Keratinocyte (primary cell): ENCODE measurements at regions not wholly inside any gene's neighbourhood (a gene's known extent, or its start where the extent isn't known, plus 50 kb on each side); places are given as distances from the start of the nearest gene placed in this dataset.

ENCODE experiments used
- DNase-seq: peaks from one replicate; pipeline ENCODE4 v3.0.0-alpha.2; 2011; ENCODE audit warnings: low read depth, missing footprints, low spot score
- FAIRE-seq: peaks from 2 replicates; lab custom pipeline; 2011; peaks lifted over from hg19 to GRCh38; lab: Jason Lieb, UNC
- H2AFZ ChIP-seq: 2 replicates; pipeline ENCODE4 v1.6.0; 2012; ENCODE audit warnings: low read length, control low read depth, inconsistent platforms; ENCODE audit not compliant: control insufficient read depth
- H3K27ac ChIP-seq: 2 replicates; pipeline ENCODE4 v1.5.1; 2011; ENCODE audit warnings: low read length; ENCODE audit not compliant: control insufficient read depth, insufficient read depth
- H3K27me3 ChIP-seq: 3 replicates; pipeline ENCODE4 v1.6.0; 2011; ENCODE audit warnings: low read length; ENCODE audit not compliant: control insufficient read depth, insufficient read depth; ENCODE audit errors: extremely low read depth
- H3K36me3 ChIP-seq, 2 experiments: 2 replicates in 1 of 2; 3 replicates in 1 of 2; pipeline ENCODE4 v1.5.1; 2011; ENCODE audit warnings: low read length in 2 of 2, mild to moderate bottlenecking in 1 of 2; ENCODE audit not compliant: control insufficient read depth in 2 of 2, insufficient read depth in 2 of 2; ENCODE audit errors: extremely low read depth in 1 of 2
- H3K4me1 ChIP-seq: 3 replicates; pipeline ENCODE4 v1.5.1; 2011; ENCODE audit warnings: low read length; ENCODE audit not compliant: control insufficient read depth, insufficient read depth; ENCODE audit errors: extremely low read depth
- H3K4me2 ChIP-seq: 3 replicates; pipeline ENCODE4 v1.6.0; 2011; ENCODE audit warnings: low read depth, low read length; ENCODE audit not compliant: control insufficient read depth, insufficient read depth; ENCODE audit errors: extremely low read depth
- H3K4me3 ChIP-seq, 3 experiments: fragments of 200-600 bp in 1 of 3; sonication (generic) in 1 of 3; 2 replicates in 2 of 3; 3 replicates in 1 of 3; pipeline ENCODE4 v1.5.1; 2011 to 2016; ENCODE audit warnings: low read length in 3 of 3, mild to moderate bottlenecking in 3 of 3, control low read depth in 2 of 3, inconsistent platforms in 1 of 3, low read depth in 1 of 3, mixed read lengths in 1 of 3, mixed run types in 1 of 3, moderate library complexity in 1 of 3; ENCODE audit not compliant: control insufficient read depth in 2 of 3, insufficient read depth in 2 of 3; ENCODE audit errors: extremely low read depth in 1 of 3
- H3K79me2 ChIP-seq: 2 replicates; pipeline ENCODE4 v1.6.0; 2012; ENCODE audit warnings: low read length; ENCODE audit not compliant: control insufficient read depth, insufficient read depth
- H3K9ac ChIP-seq: 3 replicates; pipeline ENCODE4 v1.6.0; 2011; ENCODE audit warnings: low read length; ENCODE audit not compliant: control insufficient read depth, insufficient read depth; ENCODE audit errors: extremely low read depth
- H3K9me1 ChIP-seq: 3 replicates; pipeline ENCODE4 v1.6.0; 2011; ENCODE audit warnings: low read length; ENCODE audit not compliant: control insufficient read depth, insufficient read depth; ENCODE audit errors: extremely low read depth
- H3K9me3 ChIP-seq: 2 replicates; pipeline ENCODE4 v1.5.1; 2012; ENCODE audit warnings: low read depth, low read length; ENCODE audit not compliant: control insufficient read depth
- H4K20me1 ChIP-seq: 3 replicates; pipeline ENCODE4 v1.6.0; 2011; ENCODE audit warnings: low read length; ENCODE audit not compliant: control insufficient read depth, insufficient read depth; ENCODE audit errors: extremely low read depth
- EZH2 ChIP-seq: IDR thresholded peaks from one replicate; pipeline ENCODE4 v1.6.1; 2012; ENCODE audit warnings: inconsistent platforms, mild to moderate bottlenecking, low read length, moderate library complexity
- dilution Hi-C: fragments of 300-500 bp; cut with MboI; formaldehyde crosslinking; loops from one replicate; pipeline ENCODE4 v1.7.0; 2020; ENCODE audit warnings: low sequenced_read_pairs; ENCODE audit not compliant: extremely low pct_ligation_motif_present
- TF ChIP-seq, protein P1 (sequence below), 3 experiments: IDR thresholded peaks in 1 of 3; conservative IDR thresholded peaks in 1 of 3; optimal IDR thresholded peaks in 1 of 3; 2 replicates in 2 of 3; 3 replicates in 1 of 3; pipeline versions ENCODE3 to v1.5.1; 2011; ENCODE audit warnings: low read length in 3 of 3, mild to moderate bottlenecking in 3 of 3, moderate library complexity in 2 of 3, control low read depth in 1 of 3, inconsistent platforms in 1 of 3; ENCODE audit not compliant: insufficient read depth in 2 of 3; ENCODE audit errors: extremely low read depth in 1 of 3

DNA sequence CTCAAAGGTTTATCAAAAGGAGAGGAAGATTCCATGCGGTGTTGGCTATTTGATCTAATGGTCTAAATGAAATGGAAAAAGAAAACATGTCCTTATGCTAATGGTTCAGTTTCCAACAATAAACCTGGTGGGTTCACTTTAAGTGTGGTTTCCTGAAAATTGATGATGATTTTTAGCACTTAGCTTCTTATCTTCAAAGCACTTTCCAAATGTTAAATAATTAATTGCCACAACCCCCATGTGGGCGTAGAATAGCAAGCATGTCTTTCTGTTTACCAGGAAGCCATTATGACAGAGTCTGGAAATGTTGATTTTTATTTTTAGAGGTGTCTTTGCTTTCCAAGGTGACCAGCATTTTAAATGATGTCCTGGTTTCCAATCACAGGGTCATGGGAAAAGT lies 134.8 kb upstream of the SLC4A4 start:
- dilution Hi-C loops, result no loop called here
- Histone ChIP-seq H3K4me2 (no peak overlapping the region), H3K27ac (no peak overlapping the region), H3K79me2 (no peaks in the 10 kb centered on the region), H3K4me3 (no peak overlapping the region), H3K27me3 (no peaks in the 10 kb centered on the region), H4K20me1 (no peaks in the 10 kb centered on the region), H3K4me1 (no peaks in the 10 kb centered on the region), H2AFZ (no peak overlapping the region), H3K9me1 (no peaks in the 10 kb centered on the region), H3K9ac (no peak overlapping the region), H3K9me3 (no peaks in the 10 kb centered on the region), H3K36me3 (no peaks in the 10 kb centered on the region)
- DNase-seq, result no peak
- no peak for TF ChIP-seq EZH2
- TF ChIP-seq, protein P1, sequence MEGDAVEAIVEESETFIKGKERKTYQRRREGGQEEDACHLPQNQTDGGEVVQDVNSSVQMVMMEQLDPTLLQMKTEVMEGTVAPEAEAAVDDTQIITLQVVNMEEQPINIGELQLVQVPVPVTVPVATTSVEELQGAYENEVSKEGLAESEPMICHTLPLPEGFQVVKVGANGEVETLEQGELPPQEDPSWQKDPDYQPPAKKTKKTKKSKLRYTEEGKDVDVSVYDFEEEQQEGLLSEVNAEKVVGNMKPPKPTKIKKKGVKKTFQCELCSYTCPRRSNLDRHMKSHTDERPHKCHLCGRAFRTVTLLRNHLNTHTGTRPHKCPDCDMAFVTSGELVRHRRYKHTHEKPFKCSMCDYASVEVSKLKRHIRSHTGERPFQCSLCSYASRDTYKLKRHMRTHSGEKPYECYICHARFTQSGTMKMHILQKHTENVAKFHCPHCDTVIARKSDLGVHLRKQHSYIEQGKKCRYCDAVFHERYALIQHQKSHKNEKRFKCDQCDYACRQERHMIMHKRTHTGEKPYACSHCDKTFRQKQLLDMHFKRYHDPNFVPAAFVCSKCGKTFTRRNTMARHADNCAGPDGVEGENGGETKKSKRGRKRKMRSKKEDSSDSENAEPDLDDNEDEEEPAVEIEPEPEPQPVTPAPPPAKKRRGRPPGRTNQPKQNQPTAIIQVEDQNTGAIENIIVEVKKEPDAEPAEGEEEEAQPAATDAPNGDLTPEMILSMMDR (optimal IDR thresholded peaks at IDR 0.05 in 1 of 3, IDR thresholded peaks at IDR 0.05 in 1 of 3, conservative IDR thresholded peaks at IDR 0.05 in 1 of 3; ENCODE audit: extremely low read depth in 1 of 3, insufficient read depth in 2 of 3, low read length in 3 of 3), result no peak
- no peak for FAIRE-seq

DNA sequence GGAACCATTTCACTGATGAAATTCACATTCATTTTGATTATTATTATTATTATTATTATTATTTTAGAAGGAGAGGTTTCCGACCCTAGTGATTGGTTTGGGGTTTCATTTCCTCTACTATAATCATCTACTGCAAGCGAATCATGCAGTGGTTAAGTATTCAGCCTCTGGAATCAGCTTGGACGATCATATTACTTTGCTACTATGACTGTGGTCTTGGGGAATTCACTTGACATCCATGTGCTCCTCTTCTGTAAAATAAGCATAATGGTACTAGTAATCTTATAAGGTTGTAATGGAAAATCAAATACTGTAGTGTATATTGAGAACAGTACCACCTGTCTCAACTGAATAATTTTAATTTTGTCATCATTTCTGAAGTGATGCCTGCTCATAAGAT lies 132.1 kb upstream of the SLC4A4 start:
- no peak overlapping the region for H3K9ac ChIP-seq
- no peaks in the 10 kb centered on the region for H3K79me2 ChIP-seq
- TF ChIP-seq EZH2, result no peak
- TF ChIP-seq, protein P1 (optimal IDR thresholded peaks at IDR 0.05 in 1 of 3, IDR thresholded peaks at IDR 0.05 in 1 of 3, conservative IDR thresholded peaks at IDR 0.05 in 1 of 3; ENCODE audit: extremely low read depth in 1 of 3, insufficient read depth in 2 of 3, low read length in 3 of 3), result no peak
- H3K4me3 ChIP-seq, result no peak overlapping the region
- no peaks in the 10 kb centered on the region for H3K4me1 ChIP-seq
- H3K36me3 ChIP-seq, result no peaks in the 10 kb centered on the region
- H2AFZ ChIP-seq, result no peak overlapping the region
- dilution Hi-C loops, result no loop called here
- DNase-seq, result no peak
- no peaks in the 10 kb centered on the region for H3K9me3 ChIP-seq
- H4K20me1 ChIP-seq, result no peaks in the 10 kb centered on the region
- H3K4me2 ChIP-seq, result no peak overlapping the region
- no peak for FAIRE-seq
- no peak overlapping the region for H3K27ac ChIP-seq
- H3K27me3 ChIP-seq, result no peaks in the 10 kb centered on the region
- no peaks in the 10 kb centered on the region for H3K9me1 ChIP-seq
